ENCODE measurements at regions not wholly inside any gene's neighbourhood (a gene's known extent, or its start where the extent isn't known, plus 50 kb on each side); places are given as distances from the start of the nearest gene placed in this dataset.
"Not testable (repeated sequence)": the region's sequence is repeated elsewhere in the genome, so short reads cannot be mapped to it uniquely, and the experiment has no call there.

GRCh38 chr5:51172903-51173626 is 210.2 kb upstream of the ISL1 start:
- no peak for DNase-seq (ENCODE audit: low spot score)

GRCh38 chr5:51181208-51181894 is 201.9 kb upstream of the ISL1 start:
- DNase-seq (ENCODE audit: low spot score) = no peak

DNA sequence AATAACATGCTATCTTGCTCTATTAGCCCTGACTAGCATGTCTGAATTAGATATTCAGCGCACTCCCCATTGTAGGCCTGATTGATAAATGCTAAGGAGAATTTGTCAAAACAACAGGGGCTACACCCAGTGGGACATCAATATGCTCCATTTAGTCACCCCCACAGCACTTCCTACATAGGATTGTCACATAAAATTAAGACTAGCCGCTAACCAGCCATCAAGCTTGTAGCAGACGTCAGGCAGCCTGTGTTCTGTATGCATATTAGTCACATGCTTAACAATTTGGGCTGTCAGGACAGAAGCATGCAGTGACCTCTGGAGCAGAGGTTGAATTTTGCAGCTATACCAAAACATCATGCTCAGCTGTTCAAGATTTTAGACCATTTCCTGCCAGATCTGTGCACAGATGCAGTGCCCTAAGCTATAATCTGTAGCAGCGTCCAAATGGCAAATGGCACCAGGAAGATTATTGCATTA is 197.4 kb upstream of the ISL1 start:
- no peak for DNase-seq (ENCODE audit: low spot score)

GRCh38 chr5:51188001-51188591 is 195.2 kb upstream of the ISL1 start:
- DNase-seq (ENCODE audit: low spot score) = no peak

DNA sequence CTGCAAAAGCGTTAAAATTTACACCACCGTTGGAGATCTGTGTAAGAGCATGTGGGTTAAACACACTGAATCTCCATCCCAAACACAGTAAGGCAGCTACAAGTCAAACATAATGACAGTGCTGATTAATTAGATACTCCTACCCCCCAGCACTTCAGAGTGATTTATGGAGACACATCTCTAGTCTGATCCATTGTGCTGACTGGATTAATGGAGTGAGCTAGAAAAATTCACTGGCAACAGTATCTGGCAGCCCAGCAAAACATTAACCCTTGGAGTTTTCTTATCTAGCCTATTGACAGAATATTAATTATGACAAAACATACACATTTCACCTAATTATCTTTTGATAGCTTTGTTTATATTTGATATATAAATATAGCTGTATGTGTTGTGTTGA is 188.6 kb upstream of the ISL1 start:
- DNase-seq (ENCODE audit: low spot score) = no peak

DNA sequence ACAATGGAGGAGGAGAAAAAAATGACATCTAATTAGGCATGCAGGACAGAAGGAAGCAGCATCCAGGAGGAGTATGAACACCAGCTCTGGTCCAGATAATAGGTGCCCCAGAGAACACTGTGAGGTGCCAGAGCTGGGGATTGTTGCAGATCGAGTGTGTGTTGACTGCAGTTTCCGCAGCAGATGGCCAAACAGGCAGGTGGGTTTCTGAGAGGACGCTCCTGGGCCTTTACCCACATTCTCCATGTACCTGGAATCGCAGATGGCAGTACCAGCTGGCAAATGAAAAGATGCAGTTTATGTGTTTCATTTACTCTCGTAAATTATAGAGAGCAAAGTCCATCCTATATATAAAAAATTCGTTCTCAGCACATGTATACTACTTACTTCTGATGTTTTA is 182.2 kb upstream of the ISL1 start:
- no peak for DNase-seq (ENCODE audit: low spot score)

GRCh38 chr5:51201708-51202107 is 181.5 kb upstream of the ISL1 start:
- no peak for DNase-seq (ENCODE audit: low spot score)

DNA sequence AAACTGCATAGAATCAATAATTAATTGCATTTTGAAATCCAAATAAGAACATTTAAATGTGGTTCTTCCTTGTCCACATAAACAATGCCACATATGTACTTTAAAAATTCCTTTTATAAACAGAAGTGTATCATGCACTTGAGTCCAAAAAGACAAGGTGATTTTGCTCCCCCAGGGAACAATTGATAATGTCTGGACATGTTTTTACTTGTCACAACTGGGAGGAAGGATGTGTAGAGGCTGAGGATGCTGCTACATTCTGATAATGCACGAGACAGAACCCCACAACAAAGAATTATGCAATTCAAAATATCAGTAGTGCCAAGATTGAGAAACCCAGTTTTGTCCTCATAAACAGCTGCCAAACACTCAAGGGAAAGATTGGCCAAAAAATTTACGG is 181.1 kb upstream of the ISL1 start:
- no peak for DNase-seq (ENCODE audit: low spot score)

GRCh38 chr5:51203598-51203997 is 179.7 kb upstream of the ISL1 start:
- DNase-seq (ENCODE audit: low spot score) = no peak

GRCh38 chr5:51208296-51208695 is 175.0 kb upstream of the ISL1 start:
- DNase-seq (ENCODE audit: low spot score) = peak; percentile 3

- no peak for DNase-seq (ENCODE audit: low spot score)
Observed at GRCh38 chr5:51214746-51215145, 168.5 kb upstream of the ISL1 start.

DNA sequence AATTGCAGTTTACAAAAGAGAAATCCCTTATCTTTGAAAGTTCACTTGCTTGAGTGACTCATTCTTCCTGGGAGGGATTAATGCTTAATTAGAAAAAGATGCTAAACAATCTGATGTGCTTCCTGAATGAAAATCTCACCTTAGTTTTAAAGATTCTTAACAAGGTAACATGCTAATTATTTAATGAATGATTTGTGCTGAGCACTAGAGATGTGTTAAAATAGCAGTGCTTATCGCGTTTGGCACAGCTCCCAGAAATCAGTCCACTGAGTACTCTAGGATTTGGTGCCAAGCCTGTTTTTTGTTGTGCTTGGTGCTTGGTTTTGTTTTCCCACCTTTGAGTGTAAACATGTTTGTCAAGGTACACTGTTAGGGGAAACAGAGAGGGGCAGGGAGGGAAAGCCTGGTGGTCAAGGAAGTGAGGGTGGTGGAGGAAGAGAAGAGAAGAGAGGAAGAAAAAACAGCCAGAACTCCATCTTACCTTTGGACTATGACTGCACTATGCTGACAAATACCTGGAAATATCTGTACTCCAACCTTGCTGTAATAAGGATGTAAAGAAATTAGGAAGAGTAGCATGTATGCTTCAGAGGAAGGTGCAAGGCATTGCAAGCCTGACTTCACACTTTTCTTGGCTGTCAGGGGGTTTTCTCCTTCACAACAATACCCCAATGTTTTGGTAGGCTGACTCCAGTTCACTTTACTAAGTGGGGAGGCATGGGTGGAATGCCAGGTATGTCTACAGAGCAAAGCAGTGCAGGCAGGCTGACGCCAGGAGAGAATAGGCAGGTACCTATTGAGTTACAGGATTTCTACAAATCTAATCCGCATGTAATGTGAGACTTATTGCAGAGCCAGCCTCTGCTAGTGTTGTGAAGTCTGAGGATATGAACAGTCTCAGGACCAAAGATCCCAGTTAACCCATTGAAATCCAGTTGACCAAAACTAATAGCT is 157.2 kb upstream of the ISL1 start:
- peak; percentile 5 for DNase-seq (ENCODE audit: low spot score)

GRCh38 chr5:51227963-51228470 is 155.2 kb upstream of the ISL1 start:
- DNase-seq (ENCODE audit: low spot score) = no peak

DNA sequence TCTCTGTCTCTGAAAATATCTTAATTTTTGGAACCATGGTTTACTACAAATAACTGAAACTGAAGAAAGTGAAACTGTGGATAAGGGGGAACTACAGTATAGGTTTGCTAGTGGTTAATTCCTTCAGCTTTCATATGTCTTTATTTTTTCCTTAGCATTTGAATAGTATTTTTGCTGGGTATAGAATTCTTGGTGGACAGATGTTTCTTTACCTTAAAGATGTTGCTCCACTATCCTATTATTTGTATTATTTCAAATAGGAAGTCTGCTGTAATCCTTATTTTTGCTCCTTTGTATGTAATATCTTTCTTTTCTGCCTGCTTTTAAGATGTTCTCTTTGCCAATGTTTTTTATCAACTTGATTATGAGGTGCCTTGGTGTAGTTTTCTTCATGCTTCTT is 152.9 kb upstream of the ISL1 start:
- no peak for DNase-seq (ENCODE audit: low spot score)

DNA sequence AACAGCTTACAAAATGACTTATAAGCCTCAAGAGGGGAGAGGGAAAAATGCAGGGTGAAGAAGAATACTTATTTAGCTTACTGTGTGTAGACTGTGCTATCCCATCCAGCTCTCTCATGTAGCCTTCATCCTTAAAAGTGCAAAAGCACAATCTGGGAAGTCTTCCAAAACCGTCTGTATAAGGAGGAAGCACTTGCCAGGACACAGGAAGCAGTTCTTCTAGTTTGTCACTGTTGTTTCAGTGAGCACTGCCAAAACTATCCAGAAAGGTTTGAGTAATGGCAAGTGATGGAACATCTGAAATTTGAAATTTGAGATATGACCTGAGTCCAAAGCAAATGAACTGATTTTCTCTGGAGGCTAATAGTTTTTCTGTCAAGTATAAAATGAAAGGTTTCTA is 140.8 kb upstream of the ISL1 start:
- DNase-seq (ENCODE audit: low spot score) = no peak

DNA sequence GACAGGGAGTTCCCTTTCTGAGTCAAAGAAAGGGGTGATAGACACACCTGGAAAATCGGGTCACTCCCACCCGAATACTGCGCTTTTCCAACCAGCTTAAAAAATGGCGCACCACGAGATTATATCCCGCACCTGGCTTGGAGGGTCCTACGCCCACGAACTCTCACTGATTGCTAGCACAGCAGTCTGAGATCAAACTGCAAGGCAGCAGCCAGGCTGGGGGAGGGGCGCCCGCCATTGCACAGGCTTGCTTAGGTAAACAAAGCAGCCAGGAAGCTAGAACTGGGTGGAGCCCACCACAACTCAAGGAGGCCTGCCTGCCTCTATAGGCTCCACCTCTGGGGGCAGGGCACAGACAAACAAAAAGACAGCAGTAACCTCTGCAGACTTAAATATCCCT is 132.3 kb upstream of the ISL1 start:
- not testable (repeated sequence) for DNase-seq (ENCODE audit: low spot score)

DNA sequence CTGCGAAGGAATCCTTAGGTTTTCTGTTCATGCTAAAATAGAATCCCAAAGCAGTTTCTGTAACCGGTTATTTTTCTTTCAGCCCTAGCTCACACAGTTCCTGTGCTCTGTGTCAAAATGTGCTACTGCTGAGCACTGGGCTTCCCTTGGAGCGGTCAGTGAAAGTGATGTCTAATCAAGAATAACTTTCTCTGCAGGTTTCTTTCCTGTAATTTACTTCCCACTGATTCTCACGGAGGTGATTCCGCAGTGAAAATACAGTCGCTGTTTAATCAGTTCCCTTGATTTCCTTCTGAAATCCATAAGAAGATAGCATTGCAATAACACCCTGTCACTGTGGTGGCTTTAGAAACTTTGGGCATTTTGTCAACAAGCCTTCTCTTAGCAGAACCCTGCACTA is 112.0 kb upstream of the ISL1 start:
- no peak for DNase-seq (ENCODE audit: low spot score)

- DNase-seq (ENCODE audit: low spot score) = no peak
Observed at GRCh38 chr5:51273021-51273420, 110.2 kb upstream of the ISL1 start.

DNA sequence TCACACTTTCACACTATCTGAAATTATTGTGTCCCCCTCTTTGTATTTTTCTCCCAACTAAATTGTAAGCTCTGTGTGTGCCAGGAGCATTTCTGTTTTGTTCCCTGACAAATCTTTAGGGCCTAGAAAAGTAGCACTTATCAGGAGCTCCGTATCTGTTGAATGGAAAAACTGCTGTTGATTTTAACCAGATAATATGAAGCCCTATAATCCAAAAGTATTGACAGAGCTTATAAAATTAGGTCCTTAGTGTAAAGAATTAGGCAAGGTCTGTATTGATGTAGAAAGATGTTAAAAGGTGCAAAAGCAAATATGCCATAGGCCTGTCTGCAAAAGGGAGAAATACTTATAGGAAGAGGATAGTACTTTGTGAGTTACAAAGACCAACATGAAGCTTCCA is 109.4 kb upstream of the ISL1 start:
- DNase-seq (ENCODE audit: low spot score) = no peak

DNA sequence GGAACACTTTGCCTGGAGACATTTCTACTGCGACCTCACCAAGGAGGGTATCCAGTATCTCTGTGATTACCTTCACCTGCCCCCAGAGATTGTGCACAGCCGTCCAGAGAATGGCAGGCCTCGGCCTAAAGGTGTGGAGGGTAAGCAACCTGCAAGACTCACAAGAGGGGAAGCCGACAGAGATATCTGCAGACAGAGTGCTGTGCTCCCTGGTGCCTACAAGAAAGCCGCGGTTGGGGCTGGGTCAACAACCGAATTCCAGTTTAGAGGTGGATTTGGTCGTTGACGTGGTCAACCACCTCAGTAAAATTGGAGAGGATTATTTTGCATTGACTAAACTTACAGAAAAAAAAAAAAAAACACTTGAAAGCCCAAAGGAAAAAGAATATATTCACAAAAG is 107.8 kb upstream of the ISL1 start:
- no peak for DNase-seq (ENCODE audit: low spot score)

DNA sequence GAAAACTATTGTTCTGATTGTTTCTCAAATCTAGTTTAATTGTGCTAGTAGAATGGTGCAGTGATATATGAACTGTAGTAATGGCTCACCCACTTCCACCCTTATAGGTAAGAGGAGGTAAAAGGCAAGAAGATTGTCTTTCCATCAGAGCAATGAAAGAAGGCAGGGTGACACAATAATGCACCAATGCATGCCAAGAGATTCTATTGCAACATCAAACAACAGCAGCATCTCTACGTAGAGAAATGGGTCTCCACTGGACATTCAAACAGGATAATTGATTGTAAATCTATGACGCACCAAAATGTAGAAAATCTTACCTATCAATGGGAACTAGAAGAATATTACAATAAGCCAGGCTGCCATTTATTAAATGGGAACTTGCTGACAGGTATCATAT is 107.0 kb upstream of the ISL1 start:
- DNase-seq (ENCODE audit: low spot score) = no peak

GRCh38 chr5:51278539-51278938 is 104.7 kb upstream of the ISL1 start:
- DNase-seq (ENCODE audit: low spot score) = no peak
